GM12873 (cell line): ENCODE measurements at regions not wholly inside any gene's neighbourhood (a gene's known extent, or its start where the extent isn't known, plus 50 kb on each side); places are given as distances from the start of the nearest gene placed in this dataset.

Experiments
- TF ChIP-seq, protein P1 (sequence below): IDR thresholded peaks from 2 replicates; pipeline ENCODE4 v1.5.1; 2012; ENCODE audit warnings: low read depth, mild to moderate bottlenecking, moderate library complexity, low read length, control low read depth; ENCODE audit not compliant: insufficient read depth; ENCODE audit errors: missing control alignments

DNA sequence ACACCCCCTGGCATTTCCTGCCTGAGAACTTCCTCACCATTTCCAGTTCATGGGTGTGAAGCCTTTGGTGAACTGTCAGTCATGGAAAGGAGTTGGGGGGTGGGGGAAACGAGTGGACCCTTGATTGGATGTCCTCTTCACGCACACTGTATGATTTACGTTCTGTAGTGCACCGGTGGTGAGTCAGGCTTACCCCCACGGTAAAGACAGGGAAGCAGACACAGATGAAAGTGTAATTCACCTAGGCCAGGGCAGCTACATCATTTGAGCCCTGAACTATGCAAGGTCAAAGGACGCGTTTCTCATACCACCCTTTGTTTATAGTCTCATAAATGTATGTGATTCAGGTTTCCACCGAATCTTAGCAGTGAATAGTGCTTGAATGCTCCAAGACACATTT lies 628.3 kb upstream of the PFKP start:
- TF ChIP-seq, protein P1, sequence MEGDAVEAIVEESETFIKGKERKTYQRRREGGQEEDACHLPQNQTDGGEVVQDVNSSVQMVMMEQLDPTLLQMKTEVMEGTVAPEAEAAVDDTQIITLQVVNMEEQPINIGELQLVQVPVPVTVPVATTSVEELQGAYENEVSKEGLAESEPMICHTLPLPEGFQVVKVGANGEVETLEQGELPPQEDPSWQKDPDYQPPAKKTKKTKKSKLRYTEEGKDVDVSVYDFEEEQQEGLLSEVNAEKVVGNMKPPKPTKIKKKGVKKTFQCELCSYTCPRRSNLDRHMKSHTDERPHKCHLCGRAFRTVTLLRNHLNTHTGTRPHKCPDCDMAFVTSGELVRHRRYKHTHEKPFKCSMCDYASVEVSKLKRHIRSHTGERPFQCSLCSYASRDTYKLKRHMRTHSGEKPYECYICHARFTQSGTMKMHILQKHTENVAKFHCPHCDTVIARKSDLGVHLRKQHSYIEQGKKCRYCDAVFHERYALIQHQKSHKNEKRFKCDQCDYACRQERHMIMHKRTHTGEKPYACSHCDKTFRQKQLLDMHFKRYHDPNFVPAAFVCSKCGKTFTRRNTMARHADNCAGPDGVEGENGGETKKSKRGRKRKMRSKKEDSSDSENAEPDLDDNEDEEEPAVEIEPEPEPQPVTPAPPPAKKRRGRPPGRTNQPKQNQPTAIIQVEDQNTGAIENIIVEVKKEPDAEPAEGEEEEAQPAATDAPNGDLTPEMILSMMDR: no peak

DNA sequence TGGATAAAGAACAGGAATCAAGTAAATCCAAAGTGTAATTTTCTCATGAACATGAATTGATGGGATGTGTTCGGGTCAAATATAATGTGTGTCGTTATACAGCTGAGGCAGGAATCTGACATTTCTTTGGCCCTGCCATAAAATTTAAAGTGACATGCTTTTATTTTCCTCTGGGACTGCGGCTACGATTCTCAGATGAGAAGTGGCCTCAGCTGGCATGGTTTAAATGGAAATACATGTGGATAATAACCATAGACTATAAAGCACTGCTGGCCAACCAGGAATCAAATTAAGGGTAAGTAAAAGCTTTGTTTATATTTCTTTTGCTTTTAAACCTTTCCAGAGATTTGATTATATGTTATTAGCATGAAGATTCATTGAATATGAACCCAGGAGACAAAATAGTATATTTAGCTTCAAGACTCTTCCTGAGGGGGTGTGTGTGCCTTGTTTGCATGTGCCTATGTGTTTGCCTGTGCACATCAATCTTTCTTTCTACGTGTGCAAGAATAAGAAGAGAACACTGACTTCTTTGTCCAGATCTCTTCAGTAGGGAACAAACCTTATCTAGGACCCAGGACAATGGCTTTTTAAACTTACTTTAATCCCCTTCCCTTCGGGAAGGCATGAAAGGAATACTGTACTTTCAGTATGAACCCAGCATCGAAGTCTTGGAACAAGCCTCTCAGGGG lies 629.0 kb upstream of the PFKP start:
- TF ChIP-seq, protein P1: no peak

DNA sequence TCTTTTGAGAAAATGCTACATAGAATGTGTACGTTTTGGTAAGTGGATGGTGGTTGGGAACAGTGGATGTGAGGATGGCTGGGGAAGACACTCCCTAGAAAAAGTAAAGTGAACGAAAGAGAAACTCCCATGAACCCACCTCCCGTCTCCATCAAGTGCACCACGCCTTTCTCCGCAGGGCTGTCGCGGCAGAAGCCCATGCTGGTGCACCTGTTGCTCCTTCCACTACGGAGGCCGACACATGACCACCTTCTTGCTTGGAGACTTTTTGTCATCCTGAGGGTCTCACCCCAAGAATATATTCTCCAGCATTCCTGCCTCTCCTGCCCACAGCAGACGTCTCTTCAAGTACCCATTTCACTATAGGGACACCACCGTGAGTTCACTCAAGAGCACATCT lies 630.4 kb upstream of the PFKP start:
- TF ChIP-seq, protein P1: no peak

DNA sequence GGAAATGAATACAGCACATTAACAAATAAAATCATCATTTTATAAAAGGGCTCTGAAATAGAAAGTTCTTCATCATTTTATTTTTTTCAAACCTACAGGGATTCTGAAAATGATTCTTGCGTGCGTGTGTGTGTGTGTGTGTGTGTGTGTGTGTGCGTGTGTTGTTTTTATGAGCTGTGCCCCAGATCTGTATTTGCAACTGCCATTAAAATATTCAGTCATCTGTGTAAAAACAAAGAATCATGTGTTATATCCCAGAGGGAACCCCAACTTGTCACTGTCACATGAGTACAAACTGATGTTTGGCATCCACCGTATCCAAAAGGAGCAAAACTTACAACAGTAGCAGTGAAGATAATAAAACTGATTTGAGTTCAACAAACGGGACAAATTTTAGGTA lies 635.4 kb upstream of the PFKP start:
- TF ChIP-seq, protein P1: no peak

DNA sequence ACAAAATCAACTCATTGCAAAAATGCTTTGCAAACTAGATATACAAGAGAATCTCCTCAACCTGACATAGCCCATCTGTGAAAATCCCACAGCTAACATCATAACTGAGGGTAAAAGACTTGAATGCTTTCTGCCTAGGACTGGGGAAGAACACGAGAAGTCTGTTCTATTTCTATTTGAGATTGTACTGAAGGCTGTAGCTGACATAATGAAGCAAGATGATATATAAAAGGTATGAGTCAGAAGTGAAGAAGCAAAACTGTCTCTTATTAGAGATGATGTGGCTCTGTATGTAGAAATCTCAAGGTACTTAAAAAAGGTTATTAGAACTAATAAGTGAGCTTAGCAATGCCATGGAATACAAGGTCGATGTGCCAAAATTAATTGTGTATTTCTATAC lies 639.9 kb upstream of the PFKP start:
- TF ChIP-seq, protein P1: no peak

DNA sequence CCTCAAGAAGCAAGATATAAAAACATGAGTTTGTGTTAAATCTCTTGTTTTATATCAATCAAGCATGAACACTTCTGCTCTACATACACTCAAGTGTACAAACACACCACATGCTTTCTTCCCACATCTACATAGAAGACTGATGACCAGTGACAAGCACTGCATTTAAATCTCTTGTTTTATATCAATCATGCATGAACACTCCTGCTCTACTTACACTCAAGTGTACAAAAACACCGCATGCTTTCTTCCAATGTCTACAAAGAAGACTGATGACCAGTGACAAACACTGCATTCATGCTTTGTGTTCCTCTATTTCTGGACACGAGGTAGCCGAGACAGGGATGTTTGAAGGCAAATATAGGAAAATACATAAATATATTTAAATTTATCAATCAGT lies 642.0 kb upstream of the PFKP start:
- TF ChIP-seq, protein P1: no peak

DNA sequence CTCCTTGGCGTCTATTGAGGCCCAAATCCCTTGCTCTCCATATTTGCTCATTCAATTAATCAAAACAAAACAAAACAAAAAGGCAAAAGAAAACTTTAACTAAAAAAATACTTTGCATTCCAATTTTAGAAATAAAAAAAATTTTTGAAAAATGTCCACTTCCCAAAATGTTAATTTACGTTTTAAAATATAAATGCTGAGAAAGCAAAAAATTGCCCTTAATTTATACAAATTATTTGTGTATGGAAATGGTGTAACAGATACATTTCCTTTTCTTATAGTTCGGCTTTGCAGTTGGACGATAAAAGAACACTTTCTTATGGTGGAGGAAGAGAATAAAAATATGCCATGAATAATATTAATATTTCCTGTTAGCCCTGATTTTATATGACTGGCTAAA lies 652.8 kb upstream of the PFKP start:
- TF ChIP-seq, protein P1: no peak

DNA sequence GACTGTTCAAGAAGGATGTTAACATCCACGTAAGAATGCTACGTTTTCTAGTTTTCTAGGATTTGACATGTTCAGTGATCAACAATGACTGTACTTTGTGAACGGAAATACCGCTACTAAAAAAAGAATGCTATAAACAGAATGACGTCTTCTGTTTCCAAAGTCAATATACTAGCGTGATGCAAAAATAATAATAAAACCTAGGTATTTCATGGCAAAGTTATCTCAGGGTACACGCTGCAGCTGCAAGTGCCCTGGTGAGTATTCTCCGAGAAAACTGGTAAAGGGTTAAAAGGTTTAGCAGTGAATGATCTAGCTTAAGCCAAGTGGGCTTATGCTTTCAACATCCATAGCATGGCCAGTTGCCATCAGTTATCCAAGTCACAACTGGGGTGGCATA lies 653.3 kb upstream of the PFKP start:
- TF ChIP-seq, protein P1: no peak
